ENCODE measurements at regions not wholly inside any gene's neighbourhood (a gene's known extent, or its start where the extent isn't known, plus 50 kb on each side); places are given as distances from the start of the nearest gene placed in this dataset.
"Not testable (repeated sequence)": the region's sequence is repeated elsewhere in the genome, so short reads cannot be mapped to it uniquely, and the experiment has no call there.

DNA sequence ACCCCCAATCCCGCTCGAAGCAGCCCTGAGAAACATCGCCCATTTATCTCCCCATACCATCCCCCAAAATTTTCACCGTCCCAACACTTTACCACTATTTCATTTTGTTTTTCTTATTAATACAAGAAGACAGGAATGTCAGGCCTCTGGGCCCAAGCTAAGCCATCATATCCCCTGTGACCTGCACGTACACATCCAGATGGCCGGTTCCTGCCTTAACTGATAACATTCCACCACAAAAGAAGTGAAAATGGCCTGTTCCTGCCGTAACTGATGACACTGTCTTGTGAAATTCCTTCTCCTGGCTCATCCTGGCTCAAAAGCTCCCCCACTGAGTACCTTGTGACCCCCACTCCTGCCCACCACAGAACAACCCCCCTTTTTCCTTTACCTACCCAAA, 129.8 kb upstream of the ATXN1 start:
- H3K14ac ChIP-seq (ENCODE audit: low read length in 2 of 2); H3K4me2 ChIP-seq (ENCODE audit: low read length, poor library complexity, severe bottlenecking); H2BK120ac ChIP-seq (ENCODE audit: low read depth, low read length); H3K36me3 ChIP-seq (ENCODE audit: control insufficient read depth in 1 of 2, insufficient read depth in 2 of 2, low read depth in 1 of 2, low read length in 2 of 2); H3K27ac ChIP-seq (ENCODE audit: low read length, poor library complexity, severe bottlenecking); H3K4me3 ChIP-seq (ENCODE audit: insufficient read depth in 1 of 2, low read depth in 1 of 2, low read length in 2 of 2); H2BK12ac ChIP-seq (ENCODE audit: low read length in 2 of 2); H3K9ac ChIP-seq (ENCODE audit: low read length); H2AK5ac ChIP-seq (ENCODE audit: low read length, severe bottlenecking); DNase-seq; H2BK5ac ChIP-seq (ENCODE audit: low read depth, low read length, poor library complexity, severe bottlenecking); H2AFZ ChIP-seq (ENCODE audit: low read depth, low read length); H3K4me1 ChIP-seq (ENCODE audit: control insufficient read depth, insufficient read depth, low read depth, low read length); H3K27me3 ChIP-seq (ENCODE audit: control insufficient read depth in 1 of 2, insufficient read depth in 1 of 2, low read length in 2 of 2); H3K23ac ChIP-seq (ENCODE audit: low read length in 2 of 2); H3K18ac ChIP-seq (ENCODE audit: low read depth in 1 of 2, low read length in 2 of 2); H4K8ac ChIP-seq (ENCODE audit: low read length); H2BK15ac ChIP-seq (ENCODE audit: low read depth, poor library complexity, severe bottlenecking); H3K4ac ChIP-seq (ENCODE audit: low read depth in 1 of 2, low read length in 2 of 2); H4K91ac ChIP-seq (ENCODE audit: low read length); H3K79me1 ChIP-seq (replicated peaks; ENCODE audit: low read length, poor library complexity, severe bottlenecking): not testable (repeated sequence)
- H3K9me3 ChIP-seq (ENCODE audit: control insufficient read depth, low read length) = peaks cover 26% of the 10 kb centered on the region
- 77% methylated on average over 7 of the region's 7 CpGs for WGBS

- H3K27ac ChIP-seq (ENCODE audit: low read length, poor library complexity, severe bottlenecking) = no peak overlapping the region
- H3K79me1 ChIP-seq (replicated peaks; ENCODE audit: low read length, poor library complexity, severe bottlenecking) = no peaks in the 10 kb centered on the region
- no peak overlapping the region for H3K4me2 ChIP-seq (ENCODE audit: low read length, poor library complexity, severe bottlenecking)
- H3K9ac ChIP-seq (ENCODE audit: low read length) = no peak overlapping the region
- WGBS = 50% methylated on average over 4 of the region's 4 CpGs
- H2BK5ac ChIP-seq (ENCODE audit: low read depth, low read length, poor library complexity, severe bottlenecking) = no peak overlapping the region
- H4K91ac ChIP-seq (ENCODE audit: low read length) = no peak overlapping the region
- no peak overlapping the region for H3K14ac ChIP-seq (ENCODE audit: low read length in 2 of 2)
- no peak overlapping the region for H2BK12ac ChIP-seq (ENCODE audit: low read length in 2 of 2)
- no peaks in the 10 kb centered on the region for H3K4me1 ChIP-seq (ENCODE audit: control insufficient read depth, insufficient read depth, low read depth, low read length)
- no peak for DNase-seq
- no peak overlapping the region for H2BK15ac ChIP-seq (ENCODE audit: low read depth, poor library complexity, severe bottlenecking)
- no peak overlapping the region for H4K8ac ChIP-seq (ENCODE audit: low read length)
- H2BK120ac ChIP-seq (ENCODE audit: low read depth, low read length) = no peak overlapping the region
- H3K4ac ChIP-seq (ENCODE audit: low read depth in 1 of 2, low read length in 2 of 2) = no peak overlapping the region
- H3K27me3 ChIP-seq (ENCODE audit: control insufficient read depth in 1 of 2, insufficient read depth in 1 of 2, low read length in 2 of 2) = no peaks in the 10 kb centered on the region
- H2AFZ ChIP-seq (ENCODE audit: low read depth, low read length) = no peak overlapping the region
- no peak overlapping the region for H3K18ac ChIP-seq (ENCODE audit: low read depth in 1 of 2, low read length in 2 of 2)
- H3K36me3 ChIP-seq (ENCODE audit: control insufficient read depth in 1 of 2, insufficient read depth in 2 of 2, low read depth in 1 of 2, low read length in 2 of 2) = no peaks in the 10 kb centered on the region
- no peak overlapping the region for H2AK5ac ChIP-seq (ENCODE audit: low read length, severe bottlenecking)
- no peak overlapping the region for H3K23ac ChIP-seq (ENCODE audit: low read length in 2 of 2)
- no peak overlapping the region for H3K4me3 ChIP-seq (ENCODE audit: insufficient read depth in 1 of 2, low read depth in 1 of 2, low read length in 2 of 2)
- H3K9me3 ChIP-seq (ENCODE audit: control insufficient read depth, low read length) = no peaks in the 10 kb centered on the region
Measured at GRCh38 chr6:16885411-16886160, 124.3 kb upstream of the ATXN1 start.

GRCh38 chr6:16884526-16884925, 123.3 kb upstream of the ATXN1 start:
- Histone ChIP-seq H2BK5ac (ENCODE audit: low read depth, low read length, poor library complexity, severe bottlenecking) (no peak overlapping the region), H2BK120ac (ENCODE audit: low read depth, low read length) (no peak overlapping the region), H3K9me3 (ENCODE audit: control insufficient read depth, low read length) (no peaks in the 10 kb centered on the region), H3K4me3 (ENCODE audit: insufficient read depth in 1 of 2, low read depth in 1 of 2, low read length in 2 of 2) (no peak overlapping the region), H3K27ac (ENCODE audit: low read length, poor library complexity, severe bottlenecking) (no peak overlapping the region), H3K4me2 (ENCODE audit: low read length, poor library complexity, severe bottlenecking) (no peak overlapping the region), H2BK15ac (ENCODE audit: low read depth, poor library complexity, severe bottlenecking) (no peak overlapping the region), H3K23ac (ENCODE audit: low read length in 2 of 2) (no peak overlapping the region), H2BK12ac (ENCODE audit: low read length in 2 of 2) (no peak overlapping the region), H2AK5ac (ENCODE audit: low read length, severe bottlenecking) (no peak overlapping the region), H3K9ac (ENCODE audit: low read length) (no peak overlapping the region), H3K4me1 (ENCODE audit: control insufficient read depth, insufficient read depth, low read depth, low read length) (no peaks in the 10 kb centered on the region), H3K36me3 (ENCODE audit: control insufficient read depth in 1 of 2, insufficient read depth in 2 of 2, low read depth in 1 of 2, low read length in 2 of 2) (no peaks in the 10 kb centered on the region), H4K91ac (ENCODE audit: low read length) (no peak overlapping the region), H3K27me3 (ENCODE audit: control insufficient read depth in 1 of 2, insufficient read depth in 1 of 2, low read length in 2 of 2) (no peaks in the 10 kb centered on the region), H3K79me1 (replicated peaks; ENCODE audit: low read length, poor library complexity, severe bottlenecking) (no peaks in the 10 kb centered on the region), H4K8ac (ENCODE audit: low read length) (no peak overlapping the region), H3K4ac (ENCODE audit: low read depth in 1 of 2, low read length in 2 of 2) (no peak overlapping the region), H3K14ac (ENCODE audit: low read length in 2 of 2) (no peak overlapping the region), H3K18ac (ENCODE audit: low read depth in 1 of 2, low read length in 2 of 2) (no peak overlapping the region), H2AFZ (ENCODE audit: low read depth, low read length) (no peak overlapping the region)
- WGBS = 88% methylated on average over 1 of the region's 1 CpG
- DNase-seq = no peak

- Histone ChIP-seq H3K79me1 (replicated peaks; ENCODE audit: low read length, poor library complexity, severe bottlenecking) (no peaks in the 10 kb centered on the region), H3K4me1 (ENCODE audit: control insufficient read depth, insufficient read depth, low read depth, low read length) (no peaks in the 10 kb centered on the region), H3K14ac (ENCODE audit: low read length in 2 of 2) (no peak overlapping the region), H3K36me3 (ENCODE audit: control insufficient read depth in 1 of 2, insufficient read depth in 2 of 2, low read depth in 1 of 2, low read length in 2 of 2) (no peaks in the 10 kb centered on the region), H3K23ac (ENCODE audit: low read length in 2 of 2) (no peak overlapping the region), H2AK5ac (ENCODE audit: low read length, severe bottlenecking) (no peak overlapping the region), H3K4me2 (ENCODE audit: low read length, poor library complexity, severe bottlenecking) (no peak overlapping the region), H2BK12ac (ENCODE audit: low read length in 2 of 2) (no peak overlapping the region), H4K8ac (ENCODE audit: low read length) (no peak overlapping the region), H3K9ac (ENCODE audit: low read length) (no peak overlapping the region), H3K27me3 (ENCODE audit: control insufficient read depth in 1 of 2, insufficient read depth in 1 of 2, low read length in 2 of 2) (no peaks in the 10 kb centered on the region), H4K91ac (ENCODE audit: low read length) (no peak overlapping the region), H3K4me3 (ENCODE audit: insufficient read depth in 1 of 2, low read depth in 1 of 2, low read length in 2 of 2) (no peak overlapping the region), H2BK120ac (ENCODE audit: low read depth, low read length) (no peak overlapping the region), H3K4ac (ENCODE audit: low read depth in 1 of 2, low read length in 2 of 2) (no peak overlapping the region), H2BK15ac (ENCODE audit: low read depth, poor library complexity, severe bottlenecking) (no peak overlapping the region), H3K18ac (ENCODE audit: low read depth in 1 of 2, low read length in 2 of 2) (no peak overlapping the region), H3K27ac (ENCODE audit: low read length, poor library complexity, severe bottlenecking) (no peak overlapping the region), H2BK5ac (ENCODE audit: low read depth, low read length, poor library complexity, severe bottlenecking) (no peak overlapping the region), H2AFZ (ENCODE audit: low read depth, low read length) (no peak overlapping the region), H3K9me3 (ENCODE audit: control insufficient read depth, low read length) (peaks cover 5% of the 10 kb centered on the region)
- DNase-seq = no peak
Measured at GRCh38 chr6:16883414-16883813, 122.2 kb upstream of the ATXN1 start.

Measured in mesenchymal stem cell (in vitro differentiated cells and primary cell).